ENCODE measurements at regions not wholly inside any gene's neighbourhood (a gene's known extent, or its start where the extent isn't known, plus 50 kb on each side); places are given as distances from the start of the nearest gene placed in this dataset.
"Not testable (repeated sequence)": the region's sequence is repeated elsewhere in the genome, so short reads cannot be mapped to it uniquely, and the experiment has no call there.

DNA sequence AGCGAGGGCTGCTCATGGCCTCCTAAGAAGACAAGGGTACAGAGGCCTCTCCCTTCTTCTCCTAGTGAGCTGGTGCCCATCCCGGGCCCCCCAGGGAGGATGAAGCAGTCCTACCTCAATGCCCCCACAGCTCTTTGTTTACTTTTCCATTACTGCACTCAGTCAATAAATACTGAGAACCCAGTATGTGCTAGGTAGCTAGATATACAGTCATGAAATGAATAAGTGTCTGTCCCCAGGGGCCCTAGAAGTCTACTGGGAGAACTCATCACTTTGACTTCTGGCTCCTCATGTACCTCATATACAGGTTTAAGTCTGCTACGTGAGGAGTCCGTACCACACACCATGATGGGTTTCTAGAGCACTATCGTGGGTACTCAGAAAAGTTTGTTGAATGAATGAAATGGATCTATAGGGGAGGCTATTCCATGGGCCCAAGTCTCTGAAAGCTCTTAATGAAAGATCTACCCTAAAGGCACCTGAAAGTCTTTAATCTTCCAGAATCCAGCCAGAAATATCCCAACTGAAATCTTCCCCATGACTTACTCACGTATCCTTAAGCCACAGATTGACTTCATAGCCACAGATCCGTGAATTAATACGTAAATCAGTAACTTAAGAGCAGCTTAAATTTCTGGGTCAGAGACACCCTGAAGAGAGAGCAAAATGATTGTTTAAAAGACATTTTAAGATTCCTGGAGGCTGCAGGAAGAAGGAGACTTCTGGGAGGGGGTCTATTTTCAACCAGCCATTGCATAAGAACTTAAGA, 51.6 kb upstream of the POMP start:
- DNase-seq (ENCODE audit: low read depth) = no peak

DNA sequence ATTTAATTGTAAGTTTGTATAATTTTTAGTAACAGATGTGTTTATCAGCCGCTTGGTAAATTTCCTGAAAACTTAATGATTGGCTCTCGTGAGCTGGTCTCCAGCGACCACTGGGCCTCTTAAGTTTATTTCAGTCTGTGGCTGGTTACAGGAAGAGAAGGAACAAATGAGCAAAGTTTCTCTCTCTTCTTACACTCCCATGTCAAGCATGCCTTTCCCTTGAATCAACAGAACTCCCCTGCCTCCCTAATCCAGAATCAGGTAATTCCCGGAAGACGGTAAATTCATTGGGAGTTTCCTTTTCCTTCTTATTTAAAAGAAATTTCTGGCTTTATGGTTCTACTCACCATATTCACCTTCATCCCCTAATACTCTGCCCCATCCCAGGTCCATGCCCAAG, 52.5 kb upstream of the POMP start:
- DNase-seq (ENCODE audit: low read depth) = no peak

GRCh38 chr13:28605147-28605546, 53.8 kb upstream of the POMP start:
- DNase-seq (ENCODE audit: low read depth) = not testable (repeated sequence)

- no peak for DNase-seq (ENCODE audit: low read depth)
Measured at GRCh38 chr13:28603043-28603664, 55.8 kb upstream of the POMP start.

DNA sequence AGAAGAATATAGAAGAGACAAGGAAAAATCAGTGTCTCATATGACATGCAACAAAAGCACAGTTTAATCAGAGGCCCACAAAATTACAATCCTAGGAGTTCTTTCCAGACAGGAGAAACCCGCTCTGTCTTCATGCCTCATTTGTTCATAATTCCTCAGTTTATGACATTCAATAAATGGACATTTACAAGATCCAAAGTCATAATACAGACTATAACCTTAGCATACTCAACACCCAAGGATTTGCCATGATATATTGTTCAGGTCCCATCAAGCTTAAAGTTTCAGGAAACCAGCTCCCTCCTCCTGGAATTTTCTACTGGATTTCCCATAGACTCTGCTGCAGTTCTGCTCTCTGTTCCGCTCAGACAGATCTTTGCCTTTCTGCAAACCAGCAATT, 56.4 kb upstream of the POMP start:
- DNase-seq (ENCODE audit: low read depth) = no peak

- DNase-seq (ENCODE audit: low read depth) = no peak
Measured at GRCh38 chr13:28601581-28601980, 57.3 kb upstream of the POMP start.

DNA sequence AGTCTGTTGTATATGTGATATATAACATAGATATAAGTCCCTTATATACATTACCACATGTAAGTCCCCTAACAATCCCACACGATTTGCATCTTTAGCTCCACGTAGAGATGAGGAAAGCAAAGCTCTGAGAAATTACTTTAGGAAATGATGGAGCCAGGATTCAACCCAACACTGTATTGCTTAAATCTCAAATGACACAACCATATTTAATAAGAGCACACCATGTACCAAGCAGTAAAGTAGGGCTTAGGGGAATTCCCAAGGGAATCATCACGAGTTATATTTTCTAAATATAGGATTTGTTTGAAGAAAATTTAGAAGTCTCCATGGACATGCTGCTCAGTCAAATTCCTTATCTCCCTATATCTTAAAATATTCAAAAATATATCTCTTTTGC, 61.3 kb upstream of the POMP start:
- DNase-seq (ENCODE audit: low read depth) = peak; percentile 90

DNA sequence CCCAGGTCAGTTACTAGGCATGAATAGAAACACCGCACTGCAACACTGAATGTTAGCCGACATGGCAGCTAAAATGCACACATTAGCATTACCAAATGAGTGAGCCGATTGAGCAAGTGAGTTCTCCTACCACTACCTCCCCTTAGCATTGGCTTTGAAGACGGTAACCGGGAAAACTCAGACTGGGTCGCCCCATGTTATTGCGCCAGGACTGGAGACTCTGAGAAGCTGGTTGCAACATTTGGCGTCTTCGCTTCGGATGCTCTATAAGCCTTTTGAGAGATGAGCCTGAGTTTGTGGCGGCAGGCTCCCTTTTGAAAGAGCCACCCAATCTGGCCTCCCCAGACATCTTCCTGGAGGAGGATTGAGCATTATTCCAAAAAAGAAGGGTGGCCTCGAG, 68.5 kb upstream of the POMP start:
- DNase-seq (ENCODE audit: low read depth) = no peak

GRCh38 chr13:28588296-28588695, 70.6 kb upstream of the POMP start:
- no peak for DNase-seq (ENCODE audit: low read depth)

DNA sequence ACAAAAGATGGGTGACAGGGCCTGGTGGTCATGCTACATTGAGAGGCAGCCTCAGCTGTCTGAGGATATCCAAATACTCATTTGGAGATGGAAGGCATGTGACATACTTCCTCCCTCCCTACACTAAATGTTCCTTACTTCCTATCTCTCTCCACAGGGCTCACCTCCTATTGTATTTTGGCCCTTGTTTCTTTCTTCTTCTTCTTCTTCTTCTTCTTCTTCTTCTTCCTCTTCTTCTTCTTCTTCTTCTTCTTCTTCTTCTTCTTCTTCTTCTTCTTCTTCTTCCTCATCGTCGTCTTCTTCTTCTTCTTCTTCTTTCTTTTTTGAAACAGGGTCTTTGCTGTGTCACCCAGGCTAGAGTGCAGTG, 71.8 kb upstream of the POMP start:
- no peak for DNase-seq (ENCODE audit: low read depth)

GRCh38 chr13:28586439-28587173, 72.3 kb upstream of the POMP start:
- no peak for DNase-seq (ENCODE audit: low read depth)

- DNase-seq (ENCODE audit: low read depth) = no peak
Measured at GRCh38 chr13:28585561-28585960, 73.4 kb upstream of the POMP start.

- DNase-seq (ENCODE audit: low read depth) = peak; percentile 27
Measured at GRCh38 chr13:28584873-28585381, 74.0 kb upstream of the POMP start.

DNA sequence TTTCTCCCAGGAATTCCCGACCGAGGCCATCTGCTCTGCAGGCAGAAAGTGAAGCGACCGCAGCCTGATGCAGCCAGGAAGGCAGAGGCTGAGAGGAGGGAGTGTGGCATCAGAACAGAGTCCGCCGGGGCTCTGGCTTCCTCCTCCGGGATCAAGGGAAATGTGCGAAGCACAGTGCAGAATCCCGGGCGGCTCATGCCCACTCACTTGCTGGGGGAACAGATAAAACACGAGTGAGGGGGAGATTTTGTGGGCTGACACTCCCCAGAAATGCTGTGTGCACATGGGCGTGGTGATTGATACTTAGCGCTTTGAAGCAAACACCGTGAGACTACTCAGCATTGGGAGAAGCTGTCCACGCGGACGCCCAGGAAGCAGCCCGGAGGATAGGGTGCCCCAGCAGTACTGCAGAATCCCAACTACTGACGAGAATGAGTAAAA, 75.3 kb upstream of the POMP start:
- no peak for DNase-seq (ENCODE audit: low read depth)

- no peak for DNase-seq (ENCODE audit: low read depth)
Measured at GRCh38 chr13:28582892-28583240, 76.1 kb upstream of the POMP start.

GRCh38 chr13:28582225-28582891, 76.6 kb upstream of the POMP start:
- peak; percentile 32 for DNase-seq (ENCODE audit: low read depth)

- no peak for DNase-seq (ENCODE audit: low read depth)
Measured at GRCh38 chr13:28581451-28581850, 77.5 kb upstream of the POMP start.

- no peak for DNase-seq (ENCODE audit: low read depth)
Measured at GRCh38 chr13:28579736-28580135, 79.2 kb upstream of the POMP start.

- DNase-seq (ENCODE audit: low read depth) = no peak
Measured at GRCh38 chr13:28579322-28579721, 79.6 kb upstream of the POMP start.

DNA sequence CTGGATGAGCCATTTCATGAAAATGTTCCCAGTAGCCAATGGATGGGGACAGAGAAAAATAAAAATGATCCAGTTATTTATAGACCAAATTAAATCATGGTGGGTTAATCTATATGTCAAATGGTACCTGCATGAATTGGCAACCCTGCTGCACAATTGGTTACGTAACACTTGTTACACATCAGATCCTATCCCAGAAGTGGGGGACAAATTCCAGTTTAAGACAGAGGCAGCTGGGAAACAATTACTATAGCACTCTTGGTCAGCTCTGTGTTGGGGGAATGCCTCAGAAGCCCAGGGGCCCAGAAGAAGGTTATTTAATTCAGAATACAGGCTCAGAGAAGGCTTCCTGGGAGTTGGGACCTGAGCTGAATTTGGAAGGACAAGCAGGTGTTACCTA, 81.1 kb upstream of the FLT1 start:
- DNase-seq (ENCODE audit: low read depth) = no peak

DNA sequence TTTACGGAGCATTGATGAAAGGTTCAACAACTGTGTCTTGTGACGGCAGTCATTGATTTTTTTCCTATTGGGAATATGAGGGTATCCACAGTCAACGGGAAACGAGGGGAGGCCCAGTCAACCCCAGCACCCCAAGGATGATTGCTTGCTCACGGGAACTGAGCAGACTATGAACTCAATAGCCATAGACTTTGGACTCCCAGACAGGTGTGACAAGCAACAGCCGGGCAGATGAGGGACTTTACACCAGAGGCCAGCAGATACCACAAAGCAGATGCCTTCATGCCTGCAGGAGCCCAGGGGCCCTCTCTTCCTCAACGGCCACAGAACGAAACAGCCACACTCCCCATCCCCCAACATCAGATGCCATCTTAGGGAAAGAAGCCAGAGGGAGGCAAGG, 80.3 kb upstream of the FLT1 start:
- DNase-seq (ENCODE audit: low read depth) = no peak

GRCh38 chr13:28574617-28575142, 79.8 kb upstream of the FLT1 start:
- peak; percentile 65 for DNase-seq (ENCODE audit: low read depth)

All from fibroblast of gingiva (primary cell).